HEK293T (cell line): ENCODE measurements at regions not wholly inside any gene's neighbourhood (a gene's known extent, or its start where the extent isn't known, plus 50 kb on each side); places are given as distances from the start of the nearest gene placed in this dataset.

Source experiments
- BHLHE40 ChIP-seq: fragments of 450-650 bp; IDR thresholded peaks from 2 replicates; pipeline ENCODE4 v1.6.1; 2016; ENCODE audit warnings: mild to moderate bottlenecking, moderate library complexity, borderline replicate concordance
- ELF4 ChIP-seq: fragments of 450-650 bp; IDR thresholded peaks from 2 replicates; pipeline ENCODE4 v1.6.1; 2017; ENCODE audit warnings: antibody characterized with exemption
- FOXA1 ChIP-seq: fragments of 450-650 bp; IDR thresholded peaks from 2 replicates; pipeline ENCODE4 v1.6.1; 2016; ENCODE audit warnings: mild to moderate bottlenecking
- FOXM1 ChIP-seq: fragments of 450-650 bp; IDR thresholded peaks from 2 replicates; pipeline ENCODE4 v1.6.1; 2017; ENCODE audit warnings: mild to moderate bottlenecking, borderline replicate concordance
- HDGF ChIP-seq: fragments of 450-650 bp; IDR thresholded peaks from 2 replicates; pipeline ENCODE4 v1.6.1; 2017; ENCODE audit warnings: antibody characterized with exemption, borderline replicate concordance
- LEF1 ChIP-seq: fragments of 450-650 bp; IDR thresholded peaks from 2 replicates; pipeline ENCODE4 v1.6.1; 2017; ENCODE audit warnings: mild to moderate bottlenecking, borderline replicate concordance
- SP1 ChIP-seq: fragments of 450-650 bp; IDR thresholded peaks from 2 replicates; pipeline ENCODE4 v1.6.1; 2017
- SUZ12 ChIP-seq: fragments of 450-650 bp; IDR thresholded peaks from 2 replicates; pipeline ENCODE4 v1.6.1; 2016; ENCODE audit warnings: mild to moderate bottlenecking
- TARDBP ChIP-seq: fragments of 450-650 bp; IDR thresholded peaks from 2 replicates; pipeline ENCODE4 v1.6.1; 2016
- ZNF384 ChIP-seq: fragments of 450-650 bp; IDR thresholded peaks from 2 replicates; pipeline ENCODE4 v1.6.1; 2016
- TF ChIP-seq, protein P1 (sequence below): fragments of 450-650 bp; IDR thresholded peaks from 2 replicates; pipeline ENCODE4 v1.6.1; 2016

DNA sequence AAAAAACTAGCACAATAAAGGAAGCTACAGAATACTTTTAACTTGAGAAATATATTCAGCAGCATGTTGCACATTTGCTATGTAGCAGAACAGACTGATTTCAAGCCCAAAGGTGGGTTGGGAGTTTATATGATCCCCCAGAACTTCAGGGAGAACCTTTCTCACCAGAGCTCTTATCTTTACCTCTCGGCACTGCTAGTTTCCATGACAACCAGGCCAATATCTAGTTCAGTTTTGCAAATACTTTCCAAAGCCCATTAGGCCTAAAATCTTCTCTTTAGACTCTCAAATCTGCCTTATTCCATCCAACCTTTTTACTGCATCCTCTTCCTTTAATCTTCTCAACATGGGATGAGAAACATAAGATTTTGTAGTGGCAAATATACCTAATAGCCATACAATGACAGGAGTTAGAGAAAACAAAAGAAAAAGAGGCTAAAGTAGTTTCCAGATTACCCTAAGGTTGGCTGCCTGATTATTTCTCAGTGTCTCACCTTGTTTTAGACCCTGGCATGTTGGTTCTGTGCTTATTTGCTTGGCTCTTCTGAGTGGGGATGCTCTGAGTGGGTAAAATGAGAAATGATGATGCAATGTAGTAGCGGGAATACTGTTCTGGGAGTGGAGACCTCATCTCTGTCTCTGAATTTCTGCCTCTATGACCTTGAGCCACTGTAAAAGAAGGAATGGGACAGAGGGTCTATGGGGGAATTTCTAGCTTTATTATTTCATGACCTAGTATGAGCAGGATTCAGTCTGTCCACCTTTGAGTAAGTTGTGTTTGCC is 427.6 kb upstream of the STXBP6 start:
- TF ChIP-seq SP1 (no peak), BHLHE40 (no peak), SUZ12 (no peak), LEF1 (no peak), ZNF384 (no peak), FOXA1 (no peak), ELF4 (no peak), TARDBP (no peak), FOXM1 (no peak), HDGF (no peak)
- TF ChIP-seq, protein P1, sequence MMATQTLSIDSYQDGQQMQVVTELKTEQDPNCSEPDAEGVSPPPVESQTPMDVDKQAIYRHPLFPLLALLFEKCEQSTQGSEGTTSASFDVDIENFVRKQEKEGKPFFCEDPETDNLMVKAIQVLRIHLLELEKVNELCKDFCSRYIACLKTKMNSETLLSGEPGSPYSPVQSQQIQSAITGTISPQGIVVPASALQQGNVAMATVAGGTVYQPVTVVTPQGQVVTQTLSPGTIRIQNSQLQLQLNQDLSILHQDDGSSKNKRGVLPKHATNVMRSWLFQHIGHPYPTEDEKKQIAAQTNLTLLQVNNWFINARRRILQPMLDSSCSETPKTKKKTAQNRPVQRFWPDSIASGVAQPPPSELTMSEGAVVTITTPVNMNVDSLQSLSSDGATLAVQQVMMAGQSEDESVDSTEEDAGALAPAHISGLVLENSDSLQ, result no peak
